ENCODE measurements at regions not wholly inside any gene's neighbourhood (a gene's known extent, or its start where the extent isn't known, plus 50 kb on each side); places are given as distances from the start of the nearest gene placed in this dataset.

- Histone ChIP-seq H2BK15ac (ENCODE audit: low read depth, low read length) (no peak overlapping the region), H3K4me1 (ENCODE audit: insufficient read depth, low read length) (peaks cover 2% of the 10 kb centered on the region; the same call in 1 of the 2 replicates), H3K27ac (ENCODE audit: insufficient read length, low read depth, low read length) (peak overlapping the region; percentile 69), H3K27me3 (ENCODE audit: insufficient read depth, low read length) (no peaks in the 10 kb centered on the region), H3K18ac (ENCODE audit: insufficient read length, low read depth, low read length) (no peak overlapping the region), H3K14ac (ENCODE audit: insufficient read depth, low read length) (no peak overlapping the region), H4K5ac (ENCODE audit: insufficient read length, low read depth, low read length) (no peak overlapping the region), H2BK120ac (ENCODE audit: low read depth, low read length, poor library complexity, severe bottlenecking) (no peak overlapping the region), H3K4ac (ENCODE audit: low read depth, low read length) (no peak overlapping the region), H4K91ac (ENCODE audit: insufficient read length, low read depth, low read length) (no peak overlapping the region), H2BK20ac (ENCODE audit: low read depth, low read length, poor library complexity, severe bottlenecking) (no peak overlapping the region), H3K9ac (ENCODE audit: extremely low read depth, insufficient read length, low read length) (no peak overlapping the region), H4K20me1 (ENCODE audit: control insufficient read depth, insufficient read depth, insufficient read length) (no peaks in the 10 kb centered on the region), H3K4me2 (ENCODE audit: insufficient read depth, insufficient read length, low read length) (peak overlapping the region; percentile 6), H2AK5ac (ENCODE audit: insufficient read length, low read length) (no peak overlapping the region), H3K9me3 (ENCODE audit: control insufficient read depth, low read depth, low read length) (no peaks in the 10 kb centered on the region), H3K79me1 (ENCODE audit: insufficient read depth, low read depth, low read length, poor library complexity, severe bottlenecking) (no peaks in the 10 kb centered on the region), H2AFZ (ENCODE audit: low read length) (no peak overlapping the region), H3K23ac (ENCODE audit: insufficient read length, low read depth, low read length) (no peak overlapping the region), H3K56ac (ENCODE audit: insufficient read length, low read depth, low read length) (no peak overlapping the region), H4K8ac (replicated peaks; ENCODE audit: insufficient read length, low read depth, low read length) (no peak overlapping the region), H2BK5ac (ENCODE audit: insufficient read length, low read length) (no peak overlapping the region), H3T11ph (ENCODE audit: low read length) (no peak overlapping the region), H3K79me2 (ENCODE audit: insufficient read depth, low read length) (no peaks in the 10 kb centered on the region), H2BK12ac (ENCODE audit: insufficient read length, low read depth, low read length) (no peak overlapping the region), H3K23me2 (ENCODE audit: insufficient read length, low read depth, low read length, poor library complexity, severe bottlenecking) (no peaks in the 10 kb centered on the region)
- no peak for TF ChIP-seq CTCF (conservative IDR thresholded peaks at IDR 0.05)
- no peaks in the 10 kb centered on the region for H3K9me3 Mint-ChIP-seq
- H3K27me3 Mint-ChIP-seq (ENCODE audit: low read depth), result no peaks in the 10 kb centered on the region
- no peak overlapping the region for H3K4me3 Mint-ChIP-seq
- H3K27ac Mint-ChIP-seq, result peak overlapping the region; percentile 80 to 96 (median 95); a peak in 6 of 7 replicates
- peaks cover 19 to 20% of the 10 kb centered on the region in 2 experiments for H3K4me1 Mint-ChIP-seq
- DNase-seq, result no peak
- no peaks in the 10 kb centered on the region; a peak in 1 of 7 replicates for H3K36me3 Mint-ChIP-seq (ENCODE audit: insufficient read depth in 1 of 3, low read depth in 3 of 3)
Measured at GRCh38 chr5:12865529-12865928, 961.3 kb upstream of the CTNND2 start.
